Caco-2 (cell line): ENCODE measurements at regions not wholly inside any gene's neighbourhood (a gene's known extent, or its start where the extent isn't known, plus 50 kb on each side); places are given as distances from the start of the nearest gene placed in this dataset.

Experiments used
- BruUV-seq: library from RNA; stranded (reverse); fragments of 400-500 nt; replicated peaks from 2 replicates; lab custom pipeline; 2021; lab: Mats Ljungman, UMichigan
- CTCF ChIA-PET: fragments of 300-600 bp; sonication (Branson Sonifier 250); formaldehyde crosslinking; loops from one replicate; lab custom pipeline; 2022; ENCODE audit warnings: antibody characterized with exemption; lab: Charles Lee
- POLR2A ChIA-PET: fragments of 300-600 bp; sonication (Branson Sonifier 250); formaldehyde crosslinking; loops from one replicate; lab custom pipeline; 2022; ENCODE audit warnings: antibody characterized with exemption; lab: Charles Lee
- DNase-seq, 2 experiments: peaks; one replicate each; pipeline versions ENCODE4 v3.0.0 to v3.0.0-alpha.2; 2020 to 2022
- H3K27me3 ChIP-seq: replicated peaks from 2 replicates; pipeline ENCODE4 v1.6.0; 2011; ENCODE audit warnings: low read length; ENCODE audit not compliant: control insufficient read depth, insufficient read depth
- H3K36me3 ChIP-seq: 2 replicates; pipeline ENCODE4 v1.5.1; 2011; ENCODE audit warnings: low read length; ENCODE audit not compliant: control insufficient read depth, insufficient read depth
- H3K4me1 ChIP-seq: fragments of 250-450 bp; sonication (Bioruptor Pico); 2 replicates; pipeline ENCODE4 v1.5.1; 2020; ENCODE audit warnings: mild to moderate bottlenecking
- H3K4me3 ChIP-seq: 2 replicates; pipeline ENCODE4 v1.5.1; 2011; ENCODE audit warnings: low read depth, mild to moderate bottlenecking, control low read depth, low read length
- H3K9me3 ChIP-seq: fragments of 250-450 bp; sonication (Bioruptor Pico); 2 replicates; pipeline ENCODE4 v1.5.1; 2020; ENCODE audit warnings: mild to moderate bottlenecking, moderate library complexity
- H3K27ac Mint-ChIP-seq: one replicate; pipeline ENCODE4 v1.8.0; 2022; ENCODE audit warnings: mixed read lengths; ENCODE audit not compliant: unreplicated experiment
- H3K27me3 Mint-ChIP-seq: one replicate; pipeline ENCODE4 v1.8.0; 2022; ENCODE audit warnings: mixed read lengths; ENCODE audit not compliant: insufficient read depth, unreplicated experiment
- H3K36me3 Mint-ChIP-seq: one replicate; pipeline ENCODE4 v1.8.0; 2022; ENCODE audit warnings: mild to moderate bottlenecking, mixed read lengths; ENCODE audit not compliant: insufficient read depth, unreplicated experiment
- H3K4me1 Mint-ChIP-seq: one replicate; pipeline ENCODE4 v1.8.0; 2022; ENCODE audit warnings: low read depth, mixed read lengths; ENCODE audit not compliant: unreplicated experiment
- H3K4me3 Mint-ChIP-seq: one replicate; pipeline ENCODE4 v1.8.0; 2022; ENCODE audit warnings: mild to moderate bottlenecking, moderate library complexity, mixed read lengths; ENCODE audit not compliant: unreplicated experiment
- H3K9me3 Mint-ChIP-seq: one replicate; pipeline ENCODE4 v1.8.0; 2022; ENCODE audit warnings: mixed read lengths; ENCODE audit not compliant: unreplicated experiment
- CTCF ChIP-seq, 2 experiments: fragments of 200-600 bp in 1 of 2; IDR thresholded peaks; 1 replicate in 1 of 2; 2 replicates in 1 of 2; pipeline versions ENCODE4 v1.5.1 to v1.8.0; 2011 to 2022; ENCODE audit warnings: antibody characterized with exemption in 1 of 2, control low read depth in 1 of 2, inconsistent platforms in 1 of 2, low read depth in 1 of 2, low read length in 1 of 2, mild to moderate bottlenecking in 1 of 2, moderate library complexity in 1 of 2; ENCODE audit not compliant: insufficient read depth in 1 of 2, severe bottlenecking in 1 of 2, unreplicated experiment in 1 of 2
- intact Hi-C: fragments of 100-400 bp; cut with micrococcal nuclease; formaldehyde crosslinking; loops from one replicate; pipeline ENCODE4 v1.10.0; 2022; ENCODE audit not compliant: unreplicated experiment

GRCh38 chr18:34990597-34990996 lies 50.6 kb upstream of the MAPRE2 start:
- BruUV-seq = no TSS peak
- H3K4me3 Mint-ChIP-seq = no peak overlapping the region
- Histone ChIP-seq H3K9me3 (no peaks in the 10 kb centered on the region), H3K4me3 (no peak overlapping the region), H3K36me3 (no peaks in the 10 kb centered on the region), H3K27me3 (no peaks in the 10 kb centered on the region), H3K4me1 (no peaks in the 10 kb centered on the region)
- ChIA-PET CTCF (no interaction called here), POLR2A (no interaction called here)
- H3K9me3 Mint-ChIP-seq = no peaks in the 10 kb centered on the region
- no peaks in the 10 kb centered on the region for H3K27me3 Mint-ChIP-seq
- no peak for DNase-seq
- no peak overlapping the region for H3K27ac Mint-ChIP-seq
- H3K36me3 Mint-ChIP-seq = no peaks in the 10 kb centered on the region
- TF ChIP-seq CTCF (IDR thresholded peaks at IDR 0.05; ENCODE audit: insufficient read depth in 1 of 2, low read depth in 1 of 2, low read length in 1 of 2, severe bottlenecking in 1 of 2, unreplicated experiment in 1 of 2) = no peak
- no peaks in the 10 kb centered on the region for H3K4me1 Mint-ChIP-seq
- intact Hi-C loops = no loop called here

GRCh38 chr18:34991152-34991551 lies 50.1 kb upstream of the MAPRE2 start:
- Histone ChIP-seq H3K27me3 (no peaks in the 10 kb centered on the region), H3K9me3 (no peaks in the 10 kb centered on the region), H3K4me1 (no peaks in the 10 kb centered on the region), H3K36me3 (no peaks in the 10 kb centered on the region), H3K4me3 (no peak overlapping the region)
- no peak for DNase-seq
- Mint-ChIP-seq H3K27me3 (no peaks in the 10 kb centered on the region), H3K9me3 (no peaks in the 10 kb centered on the region), H3K27ac (no peak overlapping the region), H3K4me3 (no peak overlapping the region), H3K4me1 (no peaks in the 10 kb centered on the region), H3K36me3 (no peaks in the 10 kb centered on the region)
- CTCF ChIA-PET = no interaction called here
- POLR2A ChIA-PET = no interaction called here
- intact Hi-C loops = no loop called here
- TF ChIP-seq CTCF (IDR thresholded peaks at IDR 0.05; ENCODE audit: insufficient read depth in 1 of 2, low read depth in 1 of 2, low read length in 1 of 2, severe bottlenecking in 1 of 2, unreplicated experiment in 1 of 2) = no peak
- no TSS peak for BruUV-seq
